ENCODE measurements at regions not wholly inside any gene's neighbourhood (a gene's known extent, or its start where the extent isn't known, plus 50 kb on each side); places are given as distances from the start of the nearest gene placed in this dataset.

DNA sequence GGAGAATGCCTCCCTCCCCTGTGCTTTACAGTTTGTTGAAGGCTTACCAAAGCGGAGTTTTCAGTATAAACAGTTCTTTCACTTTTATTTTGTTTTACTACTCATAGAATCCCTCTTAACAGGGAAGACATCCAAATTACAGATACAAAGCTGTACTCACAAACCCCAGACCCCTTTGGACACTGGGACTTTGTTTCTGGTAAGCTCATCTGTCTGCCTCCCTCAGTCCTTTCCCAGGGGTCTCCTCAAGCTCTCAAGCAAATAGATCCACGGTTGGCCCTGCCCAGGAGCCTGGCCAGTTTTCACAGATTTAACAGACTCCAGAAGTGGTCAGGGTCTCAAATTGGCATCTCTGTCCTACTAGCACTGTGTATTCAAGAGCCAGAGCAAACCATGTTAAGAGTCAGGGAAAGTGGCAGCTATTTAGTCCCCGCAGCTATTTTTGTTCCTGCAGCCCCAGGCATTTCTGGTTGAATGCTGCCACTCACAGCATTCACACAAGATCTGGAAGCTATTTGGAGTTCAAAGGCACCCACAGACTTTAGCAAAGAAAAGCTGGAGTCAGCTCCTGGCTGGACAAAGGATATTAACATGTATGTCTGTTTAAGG, 54.2 kb downstream of the TMEM100 start:
- no peak overlapping the region for H3K4me3 ChIP-seq (ENCODE audit: low read length)
- no peak for DNase-seq (ENCODE audit: low read depth, low spot score)

DNA sequence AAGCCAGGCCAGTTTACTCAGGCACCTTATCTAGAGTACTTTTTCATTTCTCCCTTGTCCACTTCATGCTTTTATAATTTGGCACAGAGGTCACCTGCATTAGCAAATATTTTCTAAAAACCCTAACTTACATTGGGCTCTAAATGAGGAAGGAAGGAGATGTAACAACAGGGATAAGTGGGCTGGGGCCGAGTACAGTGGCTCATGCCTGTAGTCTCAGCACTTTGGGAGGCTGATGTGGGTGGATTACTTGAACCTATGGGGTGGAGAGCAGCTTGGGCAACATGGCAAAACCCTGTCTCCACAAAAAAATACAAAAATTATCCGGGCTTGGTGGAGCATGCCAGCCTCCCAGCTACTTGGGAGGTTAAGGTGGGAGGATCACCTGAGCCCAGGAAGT, 55.9 kb downstream of the TMEM100 start:
- H3K4me3 ChIP-seq (ENCODE audit: low read length): no peak overlapping the region
- no peak for DNase-seq (ENCODE audit: low read depth, low spot score)

DNA sequence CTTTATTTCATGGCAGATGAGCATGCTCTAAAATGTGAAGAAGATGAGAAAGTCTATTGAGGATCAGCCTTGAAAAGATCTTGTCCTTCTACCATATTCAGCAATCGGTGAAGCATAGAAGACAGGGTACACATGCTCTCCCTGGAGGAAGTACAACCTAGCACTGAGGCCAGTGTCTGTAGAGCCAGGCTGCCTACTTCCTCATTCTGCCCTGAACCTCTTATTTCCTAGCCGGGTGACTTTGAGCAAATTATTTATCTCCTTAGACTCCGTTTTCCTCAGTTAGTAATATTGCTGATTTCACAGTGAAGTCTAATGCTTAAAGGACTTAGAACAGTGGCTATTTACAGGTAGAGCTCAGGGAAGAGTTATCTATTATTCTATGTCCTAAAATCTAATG, 58.4 kb downstream of the TMEM100 start:
- no peak for DNase-seq (ENCODE audit: low read depth, low spot score)
- H3K4me3 ChIP-seq (ENCODE audit: low read length): no peak overlapping the region

DNA sequence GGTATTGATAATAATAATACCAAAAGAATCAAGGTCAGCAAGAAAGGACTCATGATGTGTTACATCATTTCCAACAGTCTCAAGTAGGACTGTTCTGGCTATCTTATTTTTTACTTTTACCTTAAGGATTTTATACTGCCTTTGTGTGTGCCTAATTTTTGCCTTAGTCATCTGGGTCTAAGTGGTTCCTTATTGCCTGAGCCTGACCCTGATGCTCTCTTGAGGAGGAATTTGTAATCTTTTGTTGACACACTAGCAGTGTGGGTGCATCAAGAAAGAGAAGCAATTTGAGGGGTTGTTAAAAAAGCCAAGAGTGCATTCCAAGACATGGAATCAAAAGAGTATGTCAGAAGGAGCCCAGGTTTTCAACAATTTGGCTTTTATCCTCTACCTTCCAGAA, 59.3 kb downstream of the TMEM100 start:
- no peak overlapping the region for H3K4me3 ChIP-seq (ENCODE audit: low read length)
- DNase-seq (ENCODE audit: low read depth, low spot score): no peak

- DNase-seq (ENCODE audit: low read depth, low spot score): no peak
These were observed 60.5 kb downstream of the TMEM100 start for GRCh38 chr17:55661963-55662834.

DNA sequence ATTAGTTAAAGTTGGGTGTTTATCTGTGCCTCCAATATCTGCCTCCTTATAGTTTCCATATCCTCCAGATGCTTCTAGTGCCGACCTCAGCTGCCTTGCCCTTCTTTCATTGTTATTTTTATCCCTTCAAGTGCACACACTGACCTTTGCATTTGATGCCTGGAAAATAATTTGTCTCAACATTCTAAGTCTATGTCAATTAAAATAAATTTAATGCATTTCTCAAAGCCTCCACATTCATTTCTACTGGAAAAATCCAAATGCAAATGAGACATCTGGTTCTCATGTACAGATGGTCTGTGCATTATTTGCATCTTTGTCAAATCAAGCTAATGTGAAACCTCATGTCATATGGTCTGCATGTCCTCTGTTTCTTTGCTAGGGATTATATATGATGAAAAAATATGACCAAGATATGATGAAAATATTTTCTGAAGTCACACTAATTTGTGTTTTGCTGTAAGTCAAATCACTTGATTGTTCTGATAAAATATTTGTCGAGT, 61.4 kb downstream of the TMEM100 start:
- no peak overlapping the region for H3K4me3 ChIP-seq (ENCODE audit: low read length)
- no peak for DNase-seq (ENCODE audit: low read depth, low spot score)

More at GRCh38 chr17:55661963-55662834, 60.5 kb downstream of the TMEM100 start:
- H3K4me3 ChIP-seq (ENCODE audit: low read length): no peak overlapping the region

- no peak overlapping the region for H3K4me3 ChIP-seq (ENCODE audit: low read length)
- no peak for DNase-seq (ENCODE audit: low read depth, low spot score)
These were observed 62.3 kb downstream of the TMEM100 start for GRCh38 chr17:55660178-55660886.

GRCh38 chr17:55659661-55660060, 63.0 kb downstream of the TMEM100 start:
- no peak for DNase-seq (ENCODE audit: low read depth, low spot score)
- H3K4me3 ChIP-seq (ENCODE audit: low read length): no peak overlapping the region

- DNase-seq (ENCODE audit: low read depth, low spot score): no peak
- no peak overlapping the region for H3K4me3 ChIP-seq (ENCODE audit: low read length)
These were observed 66.9 kb downstream of the TMEM100 start for GRCh38 chr17:55655777-55656176.

DNA sequence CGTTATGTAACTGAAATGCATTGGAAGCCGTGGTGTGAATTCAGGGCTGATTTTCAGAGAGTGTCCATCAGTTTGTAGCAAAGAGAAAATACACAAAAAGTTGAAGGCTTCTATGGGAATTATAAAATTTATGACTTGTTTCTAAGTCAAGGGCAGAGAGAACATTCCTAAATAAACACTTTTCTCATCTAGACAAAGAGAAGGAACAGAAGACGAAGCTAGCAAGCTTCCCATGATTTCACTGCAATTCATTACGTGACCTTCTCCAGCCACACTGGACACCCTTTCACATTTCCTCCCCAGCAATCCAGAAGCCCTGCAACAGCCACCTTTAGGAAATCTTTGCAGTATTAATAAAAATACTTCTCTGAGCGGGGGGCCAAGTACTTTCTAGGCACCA, 67.8 kb downstream of the TMEM100 start:
- H3K4me3 ChIP-seq (ENCODE audit: low read length): no peak overlapping the region
- no peak for DNase-seq (ENCODE audit: low read depth, low spot score)

GRCh38 chr17:55654022-55654421, 68.6 kb downstream of the TMEM100 start:
- DNase-seq (ENCODE audit: low read depth, low spot score): no peak
- H3K4me3 ChIP-seq (ENCODE audit: low read length): no peak overlapping the region

DNA sequence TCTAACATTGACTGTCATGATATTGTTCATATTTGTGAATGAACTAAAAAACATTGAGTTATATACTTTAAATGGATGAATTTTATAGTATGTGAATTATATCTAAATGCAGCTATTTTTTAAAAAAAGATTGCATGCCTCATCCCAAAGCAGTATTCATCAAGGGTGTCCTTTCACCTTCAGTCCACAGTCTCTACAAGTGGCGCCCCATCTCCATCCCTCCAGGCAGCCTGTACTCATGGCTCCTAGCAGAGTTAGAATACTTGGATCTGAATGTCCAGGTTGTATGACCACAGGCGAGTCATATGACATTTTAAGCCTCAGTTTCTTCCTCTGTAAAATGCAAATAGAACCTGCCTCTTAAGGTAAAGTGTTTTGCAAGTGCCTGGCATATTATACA, 69.8 kb downstream of the TMEM100 start:
- H3K4me3 ChIP-seq (ENCODE audit: low read length): no peak overlapping the region
- DNase-seq (ENCODE audit: low read depth, low spot score): no peak

- no peak for DNase-seq (ENCODE audit: low read depth, low spot score)
- no peak overlapping the region for H3K4me3 ChIP-seq (ENCODE audit: low read length)
These were observed 70.4 kb downstream of the TMEM100 start for GRCh38 chr17:55652114-55652823.

GRCh38 chr17:55649957-55650597, 72.6 kb downstream of the TMEM100 start:
- no peak for DNase-seq (ENCODE audit: low read depth, low spot score)
- H3K4me3 ChIP-seq (ENCODE audit: low read length): no peak overlapping the region

GRCh38 chr17:55648086-55648485, 74.6 kb downstream of the TMEM100 start:
- DNase-seq (ENCODE audit: low read depth, low spot score): no peak
- no peak overlapping the region for H3K4me3 ChIP-seq (ENCODE audit: low read length)

DNA sequence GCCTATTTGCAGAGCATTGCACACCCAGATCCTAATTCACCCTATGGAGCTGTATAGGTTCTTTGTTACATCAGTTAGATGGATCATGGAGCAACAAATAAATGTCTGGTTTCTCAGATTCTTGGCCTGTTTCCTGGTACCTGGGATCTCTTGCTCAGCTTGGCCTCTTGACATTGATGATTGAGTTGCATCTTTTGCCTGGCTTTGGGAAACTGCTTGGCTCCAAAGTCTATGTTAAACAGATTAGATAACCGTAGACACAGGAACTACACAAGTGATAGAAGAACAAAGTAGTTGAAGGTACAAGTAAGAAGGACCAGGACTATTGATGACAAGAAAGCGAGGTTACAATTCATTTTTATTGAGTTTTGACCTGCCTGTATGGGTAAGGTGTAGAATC, 77.3 kb downstream of the TMEM100 start:
- no peak for DNase-seq (ENCODE audit: low read depth, low spot score)
- no peak overlapping the region for H3K4me3 ChIP-seq (ENCODE audit: low read length)

DNA sequence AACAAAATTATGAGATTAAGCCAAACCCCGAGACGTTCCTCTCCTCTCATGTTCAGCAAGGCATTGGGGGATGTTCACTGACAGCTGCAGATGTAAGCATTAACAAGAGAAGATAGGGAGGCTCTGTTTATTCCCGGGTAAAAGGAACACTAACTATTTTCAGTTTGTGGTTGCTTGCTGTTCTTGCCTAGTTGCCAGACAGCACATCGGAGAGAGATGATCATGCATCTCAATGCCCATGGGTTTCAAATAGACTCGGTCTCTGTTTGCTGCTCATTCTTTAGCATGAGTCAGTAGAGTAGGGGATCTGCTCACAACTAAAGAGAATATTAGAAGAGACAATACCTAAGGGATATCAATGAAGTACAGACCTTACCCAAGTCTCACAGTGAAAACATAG, 78.3 kb downstream of the TMEM100 start:
- no peak for DNase-seq (ENCODE audit: low read depth, low spot score)
- no peak overlapping the region for H3K4me3 ChIP-seq (ENCODE audit: low read length)

- peak; percentile 14 for DNase-seq (ENCODE audit: low read depth, low spot score)
- no peak overlapping the region for H3K4me3 ChIP-seq (ENCODE audit: low read length)
These were observed 79.9 kb downstream of the TMEM100 start for GRCh38 chr17:55642741-55643140.

DNA sequence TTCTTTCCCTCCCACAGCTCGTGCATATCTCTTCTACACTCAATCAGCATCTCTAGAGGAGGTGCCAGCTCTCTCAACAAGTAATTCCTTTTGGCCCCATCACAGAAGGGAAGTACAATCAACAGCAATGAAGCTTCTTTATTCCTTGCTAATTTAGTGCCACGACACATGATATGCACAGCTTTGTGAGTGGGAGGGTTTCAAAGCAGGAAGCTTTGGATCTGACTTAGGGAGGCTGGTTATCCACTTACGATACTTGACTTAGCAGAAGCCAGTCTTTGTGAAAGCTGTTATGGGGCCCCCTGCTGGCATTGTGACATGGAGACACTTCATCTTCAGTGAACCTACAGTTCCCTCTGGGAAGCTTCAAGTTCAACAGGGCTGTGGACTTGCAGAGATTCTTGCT, 81.0 kb downstream of the TMEM100 start:
- H3K4me3 ChIP-seq (ENCODE audit: low read length): no peak overlapping the region
- DNase-seq (ENCODE audit: low read depth, low spot score): peak; percentile 39
